PC-9 (cell line): ENCODE measurements at regions not wholly inside any gene's neighbourhood (a gene's known extent, or its start where the extent isn't known, plus 50 kb on each side); places are given as distances from the start of the nearest gene placed in this dataset.

Source experiments
- EZH2 ChIP-seq: fragments of 200-600 bp; sonication (generic); IDR thresholded peaks from 2 replicates; pipeline ENCODE4 v1.8.0; 2017; ENCODE audit warnings: antibody characterized with exemption, low read depth
- TF ChIP-seq, protein P1 (sequence below): fragments of 200-600 bp; sonication (generic); conservative IDR thresholded peaks from 2 replicates; pipeline ENCODE4 v1.6.1; 2017; ENCODE audit warnings: mixed run types, antibody characterized with exemption, mild to moderate bottlenecking, moderate library complexity

DNA sequence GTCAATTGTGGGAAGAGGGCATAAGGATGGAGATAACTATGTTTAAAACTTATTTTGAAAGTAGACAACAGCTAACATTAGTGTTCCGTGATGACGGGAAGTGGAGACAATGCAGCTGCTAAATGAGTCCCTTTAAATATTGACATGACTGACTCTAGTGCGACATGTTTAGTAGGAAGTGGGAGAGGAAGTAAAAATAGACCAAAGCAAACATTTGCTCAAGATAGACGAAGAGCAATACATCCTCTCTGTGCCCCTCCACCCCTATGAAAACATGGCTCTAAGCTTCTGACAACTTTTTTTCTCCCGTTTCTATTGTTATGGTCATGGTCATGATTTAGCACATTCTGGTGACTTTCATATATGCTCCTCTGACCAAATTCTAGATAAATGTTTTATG lies 60.0 kb upstream of the HMCN1 start:
- TF ChIP-seq, protein P1, sequence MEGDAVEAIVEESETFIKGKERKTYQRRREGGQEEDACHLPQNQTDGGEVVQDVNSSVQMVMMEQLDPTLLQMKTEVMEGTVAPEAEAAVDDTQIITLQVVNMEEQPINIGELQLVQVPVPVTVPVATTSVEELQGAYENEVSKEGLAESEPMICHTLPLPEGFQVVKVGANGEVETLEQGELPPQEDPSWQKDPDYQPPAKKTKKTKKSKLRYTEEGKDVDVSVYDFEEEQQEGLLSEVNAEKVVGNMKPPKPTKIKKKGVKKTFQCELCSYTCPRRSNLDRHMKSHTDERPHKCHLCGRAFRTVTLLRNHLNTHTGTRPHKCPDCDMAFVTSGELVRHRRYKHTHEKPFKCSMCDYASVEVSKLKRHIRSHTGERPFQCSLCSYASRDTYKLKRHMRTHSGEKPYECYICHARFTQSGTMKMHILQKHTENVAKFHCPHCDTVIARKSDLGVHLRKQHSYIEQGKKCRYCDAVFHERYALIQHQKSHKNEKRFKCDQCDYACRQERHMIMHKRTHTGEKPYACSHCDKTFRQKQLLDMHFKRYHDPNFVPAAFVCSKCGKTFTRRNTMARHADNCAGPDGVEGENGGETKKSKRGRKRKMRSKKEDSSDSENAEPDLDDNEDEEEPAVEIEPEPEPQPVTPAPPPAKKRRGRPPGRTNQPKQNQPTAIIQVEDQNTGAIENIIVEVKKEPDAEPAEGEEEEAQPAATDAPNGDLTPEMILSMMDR = no peak
- TF ChIP-seq EZH2 = no peak
